GM21526 (cell line): ENCODE measurements at regions not wholly inside any gene's neighbourhood (a gene's known extent, or its start where the extent isn't known, plus 50 kb on each side); places are given as distances from the start of the nearest gene placed in this dataset.

Experiments used
- ATAC-seq: cut with Tn5 transposase; IDR thresholded peaks from one replicate; pipeline ENCODE4 v1.9.1; 2021; ENCODE audit warnings: moderate library complexity; ENCODE audit not compliant: unreplicated experiment, low FRiP score

GRCh38 chr3:46114323-46114988 is 87.2 kb upstream of the XCR1 start:
- no peak for ATAC-seq

- ATAC-seq: no peak
These were observed 86.3 kb upstream of the XCR1 start for GRCh38 chr3:46113608-46114007.

GRCh38 chr3:46112984-46113383 is 85.7 kb upstream of the XCR1 start:
- no peak for ATAC-seq

GRCh38 chr3:46112296-46112695 is 85.0 kb upstream of the XCR1 start:
- no peak for ATAC-seq

- ATAC-seq: peak; percentile 69
These were observed 83.6 kb upstream of the XCR1 start for GRCh38 chr3:46110701-46111493.

- no peak for ATAC-seq
These were observed 80.4 kb upstream of the XCR1 start for GRCh38 chr3:46107682-46108081.

- ATAC-seq: no peak
These were observed 78.1 kb upstream of the XCR1 start for GRCh38 chr3:46105306-46105919.

- ATAC-seq: no peak
These were observed 77.4 kb upstream of the XCR1 start for GRCh38 chr3:46104706-46105105.

GRCh38 chr3:46102780-46103130 is 75.5 kb upstream of the XCR1 start:
- no peak for ATAC-seq

GRCh38 chr3:46102059-46102779 is 74.9 kb upstream of the XCR1 start:
- ATAC-seq: no peak

GRCh38 chr3:46100812-46101211 is 73.5 kb upstream of the XCR1 start:
- no peak for ATAC-seq

GRCh38 chr3:46098319-46098761 is 71.1 kb upstream of the XCR1 start:
- ATAC-seq: no peak

- ATAC-seq: no peak
These were observed 70.5 kb upstream of the XCR1 start for GRCh38 chr3:46097691-46098241.

- ATAC-seq: no peak
These were observed 69.5 kb upstream of the XCR1 start for GRCh38 chr3:46096781-46097180.

GRCh38 chr3:46096336-46096735 is 69.1 kb upstream of the XCR1 start:
- no peak for ATAC-seq

GRCh38 chr3:46095307-46095706 is 68.0 kb upstream of the XCR1 start:
- ATAC-seq: peak; percentile 55

- no peak for ATAC-seq
These were observed 67.2 kb upstream of the XCR1 start for GRCh38 chr3:46094506-46094905.

- ATAC-seq: no peak
These were observed 66.7 kb upstream of the XCR1 start for GRCh38 chr3:46093966-46094365.

- no peak for ATAC-seq
These were observed 66.2 kb upstream of the XCR1 start for GRCh38 chr3:46093327-46093942.

GRCh38 chr3:46092702-46093080 is 65.4 kb upstream of the XCR1 start:
- ATAC-seq: no peak
